Mesenteric fat pad (tissue), 1 donor: ENCODE measurements at regions not wholly inside any gene's neighbourhood (a gene's known extent, or its start where the extent isn't known, plus 50 kb on each side); places are given as distances from the start of the nearest gene placed in this dataset.
"Not testable (repeated sequence)": the region's sequence is repeated elsewhere in the genome, so short reads cannot be mapped to it uniquely, and the experiment has no call there.

Experiments
- DNase-seq: peaks from one replicate; pipeline ENCODE4 v3.0.0-alpha.2; 2020; ENCODE audit warnings: low spot score
- donor health status: DM: yes; HTN: yes; CAD: no.

- DNase-seq: no peak
Measured at GRCh38 chr2:215862351-215862771, 151.0 kb downstream of the MREG start.

GRCh38 chr2:215861607-215862350 is 151.6 kb downstream of the MREG start:
- no peak for DNase-seq

GRCh38 chr2:215856080-215856479 is 157.3 kb downstream of the MREG start:
- DNase-seq: no peak

GRCh38 chr2:215855308-215855707 is 158.0 kb downstream of the MREG start:
- DNase-seq: not testable (repeated sequence)

- no peak for DNase-seq
Measured at GRCh38 chr2:215854008-215854407, 159.3 kb downstream of the MREG start.

GRCh38 chr2:215851696-215852095 is 161.7 kb downstream of the MREG start:
- DNase-seq: no peak

GRCh38 chr2:215851082-215851481 is 162.3 kb downstream of the MREG start:
- DNase-seq: no peak

- DNase-seq: no peak
Measured at GRCh38 chr2:215850380-215850779, 163.0 kb downstream of the MREG start.

- DNase-seq: no peak
Measured at GRCh38 chr2:215849771-215850170, 163.6 kb downstream of the MREG start.

GRCh38 chr2:215848698-215849097 is 164.7 kb downstream of the MREG start:
- DNase-seq: no peak

- no peak for DNase-seq
Measured at GRCh38 chr2:215848146-215848545, 165.2 kb downstream of the MREG start.

- DNase-seq: no peak
Measured at GRCh38 chr2:215847718-215848117, 165.6 kb downstream of the MREG start.

- no peak for DNase-seq
Measured at GRCh38 chr2:215847056-215847455, 166.3 kb downstream of the MREG start.

GRCh38 chr2:215845839-215846586 is 167.3 kb downstream of the MREG start:
- no peak for DNase-seq

- no peak for DNase-seq
Measured at GRCh38 chr2:215843579-215843978, 169.8 kb downstream of the MREG start.

GRCh38 chr2:215841175-215841816 is 172.1 kb downstream of the MREG start:
- no peak for DNase-seq

GRCh38 chr2:215839816-215840215 is 173.5 kb downstream of the MREG start:
- no peak for DNase-seq

- no peak for DNase-seq
Measured at GRCh38 chr2:215839309-215839708, 174.0 kb downstream of the MREG start.

GRCh38 chr2:215836881-215837280 is 176.5 kb downstream of the MREG start:
- no peak for DNase-seq

- DNase-seq: no peak
Measured at GRCh38 chr2:215835657-215836056, 177.7 kb downstream of the MREG start.

- no peak for DNase-seq
Measured at GRCh38 chr2:215835231-215835630, 178.1 kb downstream of the MREG start.

GRCh38 chr2:215833531-215834162 is 179.7 kb downstream of the MREG start:
- DNase-seq: no peak
